ENCODE measurements at regions not wholly inside any gene's neighbourhood (a gene's known extent, or its start where the extent isn't known, plus 50 kb on each side); places are given as distances from the start of the nearest gene placed in this dataset.

DNA sequence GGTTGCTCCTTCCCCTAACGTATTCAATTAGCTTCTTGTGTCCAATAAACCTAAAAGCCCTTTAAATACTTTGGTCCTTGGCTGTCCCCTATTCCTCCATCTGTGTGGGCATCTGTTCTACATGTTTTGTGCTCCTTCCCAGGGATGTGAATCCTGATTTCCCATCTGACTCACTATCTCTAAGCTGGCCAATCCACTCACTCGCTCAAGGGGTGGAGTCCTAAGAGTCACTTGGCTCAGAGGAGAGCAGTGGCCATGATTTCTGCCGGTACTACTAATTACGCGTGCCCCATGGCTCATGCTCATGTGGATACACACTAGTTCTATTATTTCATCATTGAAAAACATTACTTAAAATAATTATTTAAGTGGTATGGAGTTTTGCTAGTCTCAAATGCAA is 89.6 kb downstream of the TAF11L14 start:
- TF ChIP-seq CTCF (IDR thresholded peaks at IDR 0.05 in 4 of 5, conservative IDR thresholded peaks at IDR 0.05 in 1 of 5), result no peak
- no peak for TF ChIP-seq POLR2A (IDR thresholded peaks at IDR 0.05)
